Parathyroid adenoma (tissue), 2 donors: ENCODE measurements at regions not wholly inside any gene's neighbourhood (a gene's known extent, or its start where the extent isn't known, plus 50 kb on each side); places are given as distances from the start of the nearest gene placed in this dataset.
A peak's percentile ranks its signal among the peaks of the same experiment; 100 is the strongest.

Experiments
- H2AFZ ChIP-seq: fragments of 300-600 bp; sonication (generic); one replicate; pipeline ENCODE4 v1.7.0; 2017; ENCODE audit warnings: antibody characterized with exemption, mild to moderate bottlenecking
- H3K27ac ChIP-seq: fragments of 300-600 bp; sonication (generic); one replicate; pipeline ENCODE4 v1.7.0; 2017
- H3K27me3 ChIP-seq: fragments of 300-600 bp; sonication (generic); one replicate; pipeline ENCODE4 v1.7.0; 2017; ENCODE audit warnings: low read length; ENCODE audit not compliant: control insufficient read depth, insufficient read depth
- H3K36me3 ChIP-seq: fragments of 300-600 bp; sonication (generic); one replicate; pipeline ENCODE4 v1.7.0; 2017; ENCODE audit warnings: low read length; ENCODE audit not compliant: control insufficient read depth, insufficient read depth
- H3K4me1 ChIP-seq: fragments of 300-600 bp; sonication (generic); one replicate; pipeline ENCODE4 v1.7.0; 2017; ENCODE audit warnings: control low read depth
- H3K4me2 ChIP-seq: fragments of 300-600 bp; sonication (generic); one replicate; pipeline ENCODE4 v1.7.0; 2017; ENCODE audit warnings: low read length
- H3K4me3 ChIP-seq: fragments of 300-600 bp; sonication (generic); one replicate; pipeline ENCODE4 v1.7.0; 2017; ENCODE audit warnings: low read depth, low read length
- H3K79me2 ChIP-seq: fragments of 300-600 bp; sonication (generic); one replicate; pipeline ENCODE4 v1.7.0; 2017; ENCODE audit warnings: control low read depth
- H3K9ac ChIP-seq: fragments of 300-600 bp; sonication (generic); one replicate; pipeline ENCODE4 v1.7.0; 2017; ENCODE audit warnings: mild to moderate bottlenecking
- H3K9me3 ChIP-seq: fragments of 300-600 bp; sonication (generic); one replicate; pipeline ENCODE4 v1.7.0; 2017; ENCODE audit warnings: low read length; ENCODE audit not compliant: control insufficient read depth
- CTCF ChIP-seq: fragments of 300-600 bp; sonication (generic); IDR thresholded peaks from one replicate; pipeline ENCODE4 v1.7.0; 2017; ENCODE audit warnings: antibody characterized with exemption, mild to moderate bottlenecking
- donor health status: primary hyperparathyroidism.

GRCh38 chr14:89040460-89041256 is 216.2 kb downstream of the TTC8 start:
- no peak overlapping the region for H3K9ac ChIP-seq

GRCh38 chr14:89041257-89041582 is 216.8 kb downstream of the TTC8 start:
- TF ChIP-seq CTCF, result no peak
- H3K27ac ChIP-seq, result peak overlapping the region; percentile 83
- H2AFZ ChIP-seq, result peak overlapping the region; percentile 86
- no peaks in the 10 kb centered on the region for H3K36me3 ChIP-seq
- no peaks in the 10 kb centered on the region for H3K79me2 ChIP-seq
- no peak overlapping the region for H3K4me3 ChIP-seq
- no peaks in the 10 kb centered on the region for H3K27me3 ChIP-seq
- H3K4me2 ChIP-seq, result peak overlapping the region; percentile 62
- H3K9me3 ChIP-seq, result no peaks in the 10 kb centered on the region
- peaks cover 7% of the 10 kb centered on the region for H3K4me1 ChIP-seq
- no peak overlapping the region for H3K9ac ChIP-seq

More at GRCh38 chr14:89040460-89041256, 216.2 kb downstream of the TTC8 start:
- peak overlapping the region; percentile 62 for H3K4me2 ChIP-seq
- peak overlapping the region; percentile 83 for H3K27ac ChIP-seq
- peak overlapping the region; percentile 86 for H2AFZ ChIP-seq
- no peaks in the 10 kb centered on the region for H3K36me3 ChIP-seq
- no peaks in the 10 kb centered on the region for H3K9me3 ChIP-seq
- TF ChIP-seq CTCF, result peak; percentile 98
- peak overlapping the region; percentile 36 for H3K4me3 ChIP-seq
- no peaks in the 10 kb centered on the region for H3K79me2 ChIP-seq
- H3K27me3 ChIP-seq, result no peaks in the 10 kb centered on the region
- H3K4me1 ChIP-seq, result peaks cover 7% of the 10 kb centered on the region

GRCh38 chr14:89042021-89042420 is 217.6 kb downstream of the TTC8 start:
- no peaks in the 10 kb centered on the region for H3K27me3 ChIP-seq
- peaks cover 7% of the 10 kb centered on the region for H3K4me1 ChIP-seq
- no peak overlapping the region for H3K27ac ChIP-seq
- no peaks in the 10 kb centered on the region for H3K9me3 ChIP-seq
- no peaks in the 10 kb centered on the region for H3K79me2 ChIP-seq
- no peak overlapping the region for H3K9ac ChIP-seq
- H2AFZ ChIP-seq, result no peak overlapping the region
- TF ChIP-seq CTCF, result no peak
- H3K4me2 ChIP-seq, result no peak overlapping the region
- no peaks in the 10 kb centered on the region for H3K36me3 ChIP-seq
- H3K4me3 ChIP-seq, result no peak overlapping the region

- H3K9me3 ChIP-seq, result no peaks in the 10 kb centered on the region
- no peaks in the 10 kb centered on the region for H3K4me1 ChIP-seq
- H3K4me3 ChIP-seq, result no peak overlapping the region
- H3K36me3 ChIP-seq, result no peaks in the 10 kb centered on the region
- no peak overlapping the region for H2AFZ ChIP-seq
- H3K4me2 ChIP-seq, result no peak overlapping the region
- no peak overlapping the region for H3K27ac ChIP-seq
- H3K27me3 ChIP-seq, result no peaks in the 10 kb centered on the region
- no peak overlapping the region for H3K9ac ChIP-seq
- no peak for TF ChIP-seq CTCF
- H3K79me2 ChIP-seq, result no peaks in the 10 kb centered on the region
Observed at GRCh38 chr14:89053303-89053702, 228.9 kb downstream of the TTC8 start.

- no peak overlapping the region for H3K27ac ChIP-seq
- H3K4me1 ChIP-seq, result no peaks in the 10 kb centered on the region
- no peak overlapping the region for H3K4me2 ChIP-seq
- no peak for TF ChIP-seq CTCF
- H3K9me3 ChIP-seq, result no peaks in the 10 kb centered on the region
- no peaks in the 10 kb centered on the region for H3K36me3 ChIP-seq
- H2AFZ ChIP-seq, result no peak overlapping the region
- H3K9ac ChIP-seq, result no peak overlapping the region
- no peaks in the 10 kb centered on the region for H3K27me3 ChIP-seq
- H3K79me2 ChIP-seq, result no peaks in the 10 kb centered on the region
- H3K4me3 ChIP-seq, result no peak overlapping the region
Observed at GRCh38 chr14:89056394-89056793, 231.9 kb downstream of the TTC8 start.
